ENCODE measurements at regions not wholly inside any gene's neighbourhood (a gene's known extent, or its start where the extent isn't known, plus 50 kb on each side); places are given as distances from the start of the nearest gene placed in this dataset.

DNA sequence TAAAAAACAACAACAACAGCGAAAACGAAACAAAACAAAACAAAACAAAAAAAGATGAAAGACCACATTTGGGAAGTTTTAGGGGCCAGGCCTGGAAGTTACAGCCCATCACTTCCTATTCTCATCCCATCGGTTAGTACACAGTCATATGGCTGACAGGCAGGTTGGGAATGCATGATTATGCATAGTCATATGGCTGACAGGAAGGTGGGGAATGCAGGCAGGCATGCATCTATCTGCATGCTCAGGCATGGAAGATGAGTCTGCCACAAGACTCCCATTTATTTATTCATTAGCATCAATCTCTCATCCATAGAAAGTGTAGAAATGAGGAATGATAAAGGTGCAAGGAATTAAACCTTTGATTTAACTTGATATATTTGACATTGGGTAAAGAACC lies 325.3 kb upstream of the MEX3C start:
- no peaks in the 10 kb centered on the region for H3K36me3 Mint-ChIP-seq (ENCODE audit: low read depth)
- H3K27ac Mint-ChIP-seq: no peak overlapping the region
- H3K4me3 Mint-ChIP-seq: no peak overlapping the region
- no peaks in the 10 kb centered on the region for H3K27me3 Mint-ChIP-seq (ENCODE audit: low read depth)
- H3K4me1 Mint-ChIP-seq (ENCODE audit: low read depth): no peaks in the 10 kb centered on the region
- H3K9me3 Mint-ChIP-seq: no peaks in the 10 kb centered on the region

DNA sequence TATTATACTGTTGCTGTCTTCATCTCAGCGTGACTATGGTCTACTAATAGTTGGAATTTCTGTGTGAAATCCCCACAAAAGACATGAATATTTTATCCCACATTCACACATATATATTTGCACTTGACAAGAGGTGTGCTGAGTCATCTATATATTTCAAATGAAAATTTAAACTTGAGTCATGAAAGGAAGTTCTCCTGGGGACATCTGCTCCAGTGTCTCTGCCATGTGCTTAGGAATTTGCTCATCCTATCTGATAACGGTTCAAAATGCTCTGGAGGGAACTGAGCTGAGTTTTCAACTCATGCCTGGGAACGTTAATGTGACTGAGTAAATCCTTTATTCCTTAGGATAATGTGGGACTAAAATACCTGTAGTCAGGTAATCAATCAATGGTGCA lies 326.2 kb upstream of the MEX3C start:
- Mint-ChIP-seq H3K36me3 (ENCODE audit: low read depth) (no peaks in the 10 kb centered on the region), H3K4me1 (ENCODE audit: low read depth) (no peaks in the 10 kb centered on the region), H3K4me3 (no peak overlapping the region), H3K27me3 (ENCODE audit: low read depth) (no peaks in the 10 kb centered on the region), H3K9me3 (no peaks in the 10 kb centered on the region), H3K27ac (no peak overlapping the region)

DNA sequence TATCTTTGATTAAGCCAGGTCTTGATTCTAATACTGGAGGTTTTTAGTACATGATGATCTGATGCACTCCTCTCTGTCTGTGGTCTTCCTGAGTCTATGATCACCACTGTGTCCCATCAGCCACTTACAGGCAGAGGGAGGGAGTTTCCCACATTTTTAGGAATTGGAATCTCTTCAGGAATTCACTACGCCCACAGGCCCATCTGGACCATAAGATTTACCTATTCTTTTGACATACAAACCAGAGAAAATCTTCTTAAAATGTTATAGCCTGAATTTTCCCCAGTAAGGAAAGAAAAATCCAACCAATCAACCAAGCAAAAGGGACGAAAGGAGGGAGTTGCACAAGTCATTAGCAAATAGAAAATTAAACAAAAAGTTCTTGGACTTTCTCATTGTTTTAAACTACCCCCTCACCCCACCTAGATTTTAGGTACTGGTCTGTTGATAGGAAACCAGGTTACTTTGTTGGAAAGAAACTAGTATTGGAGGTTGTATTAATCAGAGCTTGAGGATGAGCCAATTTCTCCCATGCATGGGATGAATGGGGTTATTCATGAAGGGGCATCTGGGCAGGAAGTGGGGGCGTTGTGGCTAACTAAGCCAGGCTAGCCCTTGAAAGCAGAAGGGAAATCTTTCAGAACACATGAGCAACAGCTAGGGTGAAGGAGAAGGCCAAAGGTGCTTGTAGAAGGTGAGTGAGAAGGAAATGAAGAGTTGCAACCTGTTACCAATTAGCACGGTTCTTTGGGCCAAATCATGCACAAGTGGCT lies 328.2 kb upstream of the MEX3C start:
- H3K36me3 Mint-ChIP-seq (ENCODE audit: low read depth): no peaks in the 10 kb centered on the region
- no peaks in the 10 kb centered on the region for H3K9me3 Mint-ChIP-seq
- H3K27me3 Mint-ChIP-seq (ENCODE audit: low read depth): no peaks in the 10 kb centered on the region
- H3K4me1 Mint-ChIP-seq (ENCODE audit: low read depth): no peaks in the 10 kb centered on the region
- no peak overlapping the region for H3K27ac Mint-ChIP-seq
- no peak overlapping the region for H3K4me3 Mint-ChIP-seq

DNA sequence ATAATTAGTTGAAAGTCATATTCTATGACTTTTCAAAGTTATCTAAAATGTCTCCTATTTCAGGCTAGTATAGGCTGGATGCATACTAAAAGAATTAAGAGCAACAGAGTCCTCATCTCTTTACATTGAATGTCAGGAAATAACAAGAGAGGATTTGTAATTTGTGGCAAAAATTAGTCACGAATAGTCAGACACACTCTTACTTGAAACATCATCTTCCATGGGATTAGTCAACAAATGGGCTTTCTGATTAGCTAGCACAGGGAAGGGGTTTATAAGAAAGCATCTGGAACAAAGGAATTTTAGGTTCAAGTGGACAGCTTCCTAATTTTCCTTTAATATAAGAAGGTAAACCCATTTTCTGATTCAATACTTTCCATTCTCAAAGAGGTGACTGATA lies 330.3 kb upstream of the MEX3C start:
- Mint-ChIP-seq H3K27ac (no peak overlapping the region), H3K4me1 (ENCODE audit: low read depth) (no peaks in the 10 kb centered on the region), H3K4me3 (no peak overlapping the region), H3K27me3 (ENCODE audit: low read depth) (no peaks in the 10 kb centered on the region), H3K9me3 (no peaks in the 10 kb centered on the region), H3K36me3 (ENCODE audit: low read depth) (no peaks in the 10 kb centered on the region)

DNA sequence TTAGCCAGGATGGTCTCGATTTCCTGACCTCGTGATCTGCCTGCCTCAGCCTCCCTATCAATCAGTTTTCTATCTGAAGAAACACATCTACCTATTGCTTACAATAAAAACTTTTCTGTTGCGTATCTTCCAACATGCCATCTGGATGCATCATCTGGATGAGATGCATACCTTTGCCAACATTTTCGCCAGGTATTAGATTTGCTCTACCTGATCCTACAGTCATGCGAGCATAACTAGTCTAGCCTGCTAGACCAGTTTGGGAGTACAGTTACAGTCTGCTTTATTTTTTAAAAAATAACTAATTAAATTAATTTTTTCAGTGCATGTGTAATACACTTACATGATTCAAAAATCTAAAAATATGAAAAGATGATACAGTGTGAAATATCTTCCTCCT lies 334.0 kb upstream of the MEX3C start:
- Mint-ChIP-seq H3K27ac (no peak overlapping the region), H3K36me3 (ENCODE audit: low read depth) (no peaks in the 10 kb centered on the region), H3K27me3 (ENCODE audit: low read depth) (no peaks in the 10 kb centered on the region), H3K4me1 (ENCODE audit: low read depth) (no peaks in the 10 kb centered on the region), H3K4me3 (no peak overlapping the region), H3K9me3 (no peaks in the 10 kb centered on the region)

DNA sequence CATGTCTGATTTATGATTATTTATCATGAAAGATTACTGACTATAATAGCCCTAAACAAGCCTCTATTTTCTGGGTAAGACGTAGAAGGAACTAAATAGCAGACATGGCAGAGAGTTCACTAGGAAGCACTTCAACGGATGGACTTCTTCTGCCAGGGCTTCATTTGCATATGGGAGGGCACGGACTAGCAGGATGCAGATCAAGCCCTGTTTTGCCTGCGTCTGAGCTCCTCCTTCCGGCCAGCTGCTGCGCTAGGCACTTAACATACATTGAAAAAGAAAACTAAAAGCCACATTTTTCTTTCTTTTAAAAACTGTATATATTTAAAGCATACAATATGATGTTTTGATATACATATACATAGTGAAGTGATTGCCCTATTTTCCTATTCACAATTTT lies 340.0 kb upstream of the MEX3C start:
- Mint-ChIP-seq H3K27ac (no peak overlapping the region), H3K9me3 (no peaks in the 10 kb centered on the region), H3K27me3 (ENCODE audit: low read depth) (no peaks in the 10 kb centered on the region), H3K4me3 (no peak overlapping the region), H3K36me3 (ENCODE audit: low read depth) (no peaks in the 10 kb centered on the region), H3K4me1 (ENCODE audit: low read depth) (no peaks in the 10 kb centered on the region)

DNA sequence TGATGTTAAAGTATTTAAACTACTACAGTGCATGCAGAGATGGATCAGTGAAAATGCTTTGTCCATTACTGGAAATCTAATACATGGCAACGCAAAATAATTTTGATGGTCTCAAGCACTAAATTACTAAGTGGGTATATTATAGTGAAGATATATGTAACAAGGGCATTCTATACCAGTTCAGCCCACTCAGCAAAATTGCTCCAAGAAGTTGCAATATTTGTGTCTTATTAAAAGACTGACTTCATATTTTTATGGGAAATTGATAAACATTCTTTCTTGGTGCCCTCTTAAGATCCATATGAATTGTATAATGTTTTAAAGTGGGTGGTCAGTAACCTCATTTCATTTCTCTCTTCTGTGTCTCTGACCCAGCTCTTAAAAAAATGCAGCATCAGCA lies 343.1 kb upstream of the MEX3C start:
- Mint-ChIP-seq H3K27me3 (ENCODE audit: low read depth) (no peaks in the 10 kb centered on the region), H3K4me1 (ENCODE audit: low read depth) (no peaks in the 10 kb centered on the region), H3K4me3 (no peak overlapping the region), H3K36me3 (ENCODE audit: low read depth) (no peaks in the 10 kb centered on the region), H3K9me3 (no peaks in the 10 kb centered on the region), H3K27ac (no peak overlapping the region)

DNA sequence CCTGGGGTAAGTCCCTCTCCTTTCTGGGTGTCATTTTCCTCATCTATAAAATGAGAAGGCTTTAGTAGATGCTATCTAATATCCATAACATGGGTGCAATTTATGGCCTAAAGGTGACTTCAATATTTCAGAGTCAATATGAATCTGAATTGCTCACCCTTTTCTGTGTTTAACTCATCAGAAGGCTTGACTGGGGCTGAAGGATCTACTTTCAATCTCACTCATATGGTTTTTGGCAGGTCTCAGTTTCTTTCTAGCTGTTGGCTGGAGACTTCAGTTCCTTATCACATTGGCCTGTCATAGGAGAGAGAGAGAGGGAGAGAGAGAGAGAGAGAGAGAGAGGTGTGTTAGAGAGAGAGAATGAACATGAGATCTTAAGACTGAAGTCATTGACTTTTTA lies 343.7 kb upstream of the MEX3C start:
- Mint-ChIP-seq H3K36me3 (ENCODE audit: low read depth) (no peaks in the 10 kb centered on the region), H3K27me3 (ENCODE audit: low read depth) (no peaks in the 10 kb centered on the region), H3K9me3 (no peaks in the 10 kb centered on the region), H3K4me1 (ENCODE audit: low read depth) (no peaks in the 10 kb centered on the region), H3K27ac (no peak overlapping the region), H3K4me3 (no peak overlapping the region)

DNA sequence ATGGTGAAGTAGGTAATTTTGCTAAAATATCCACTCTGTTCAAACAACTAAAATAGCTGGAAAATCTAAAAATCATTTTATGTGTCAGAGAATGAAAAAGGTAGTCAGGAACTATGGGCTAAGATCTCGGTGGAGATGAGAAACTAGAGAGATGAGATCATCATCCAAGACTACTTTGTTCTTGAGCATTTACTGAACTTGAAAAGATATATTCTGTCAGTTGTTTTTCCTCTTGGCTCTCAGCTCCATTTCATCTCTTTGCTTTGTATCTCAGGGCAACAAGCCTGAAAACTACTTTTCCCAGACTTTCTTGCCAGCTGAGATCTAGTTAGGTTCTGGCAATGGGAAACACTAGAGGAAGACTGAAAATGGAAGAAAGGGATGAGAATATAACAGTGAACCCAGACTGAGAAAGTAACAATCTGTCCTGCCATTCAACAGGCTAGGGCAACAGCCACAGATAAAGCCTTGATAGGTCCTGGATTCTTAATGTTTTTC lies 346.2 kb upstream of the MEX3C start:
- Mint-ChIP-seq H3K36me3 (ENCODE audit: low read depth) (no peaks in the 10 kb centered on the region), H3K27me3 (ENCODE audit: low read depth) (no peaks in the 10 kb centered on the region), H3K9me3 (no peaks in the 10 kb centered on the region), H3K4me1 (ENCODE audit: low read depth) (no peaks in the 10 kb centered on the region), H3K27ac (no peak overlapping the region), H3K4me3 (no peak overlapping the region)

DNA sequence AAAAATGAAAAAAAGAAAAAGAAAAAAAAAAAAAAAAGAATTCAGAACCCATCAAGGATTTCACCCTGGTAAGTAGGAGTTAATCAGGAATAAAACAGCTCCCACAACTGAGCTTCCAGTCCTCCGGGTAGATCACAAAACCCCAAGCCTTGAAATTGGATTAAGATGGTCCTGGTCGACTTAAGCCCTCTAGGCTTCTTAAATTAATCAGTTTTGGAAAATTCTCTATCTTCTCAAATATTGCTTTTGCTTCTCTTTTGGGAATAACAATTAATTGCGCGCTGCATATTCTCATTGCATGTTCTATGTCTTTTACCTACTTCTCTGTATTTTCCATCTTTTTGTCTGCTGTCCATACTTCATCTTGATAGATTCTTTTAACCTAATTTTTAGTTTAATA lies 348.0 kb upstream of the MEX3C start:
- no peak overlapping the region for H3K4me3 Mint-ChIP-seq
- H3K36me3 Mint-ChIP-seq (ENCODE audit: low read depth): no peaks in the 10 kb centered on the region
- H3K27me3 Mint-ChIP-seq (ENCODE audit: low read depth): no peaks in the 10 kb centered on the region
- no peak overlapping the region for H3K27ac Mint-ChIP-seq
- H3K9me3 Mint-ChIP-seq: no peaks in the 10 kb centered on the region
- H3K4me1 Mint-ChIP-seq (ENCODE audit: low read depth): no peaks in the 10 kb centered on the region

DNA sequence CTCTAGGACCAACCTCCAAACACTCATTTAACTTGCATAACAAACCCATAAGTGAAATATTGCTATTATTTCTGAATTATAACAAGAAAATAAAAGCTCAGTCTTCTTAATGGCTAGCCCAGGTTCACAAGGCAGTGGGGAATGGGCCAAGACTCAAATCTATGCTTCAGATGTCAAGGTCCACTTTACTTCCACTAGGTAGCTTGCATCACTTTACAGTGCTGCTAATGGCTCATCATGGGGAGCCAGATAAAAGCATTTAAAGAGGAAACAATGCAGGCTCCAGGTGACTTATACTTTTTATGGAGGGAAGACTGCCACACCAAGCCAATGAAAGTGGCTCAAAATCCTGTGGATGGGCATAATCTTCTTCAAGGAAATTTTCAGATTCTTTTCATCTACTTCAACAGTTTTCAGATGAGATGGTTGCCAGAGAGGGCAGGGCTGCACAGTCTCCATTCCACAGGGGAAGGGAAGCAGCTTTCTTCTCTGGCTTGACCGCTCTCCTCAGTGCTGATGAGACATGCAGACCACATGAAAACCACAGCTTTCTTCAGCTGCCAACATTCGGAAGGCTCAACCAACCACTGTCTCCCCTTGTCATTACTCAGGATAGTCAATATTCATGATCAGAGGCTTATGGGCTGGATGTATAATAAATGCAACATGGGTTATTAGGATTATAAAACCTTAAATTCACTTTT lies 361.9 kb upstream of the MEX3C start:
- peaks cover 2% of the 10 kb centered on the region for H3K9me3 Mint-ChIP-seq

DNA sequence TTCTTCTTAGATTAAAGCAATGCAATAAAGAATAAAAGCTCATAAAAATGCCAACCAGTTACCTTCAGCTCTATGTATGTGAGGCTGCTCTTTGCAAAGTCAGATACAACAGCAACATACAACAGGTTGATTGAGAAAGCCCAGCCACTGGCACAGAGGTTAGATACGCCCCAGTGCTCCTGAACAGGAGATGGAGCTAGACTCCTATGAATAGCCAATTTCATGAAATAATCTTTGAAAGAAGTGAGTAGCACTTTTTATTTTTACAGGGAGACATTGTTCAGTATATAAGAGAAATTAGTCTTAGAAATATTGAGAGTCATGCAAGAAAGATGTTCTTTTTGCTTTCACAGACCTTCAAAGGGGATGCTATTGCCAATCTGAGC lies 362.4 kb upstream of the MEX3C start:
- Mint-ChIP-seq H3K27ac (no peak overlapping the region), H3K9me3 (no peaks in the 10 kb centered on the region), H3K27me3 (ENCODE audit: low read depth) (no peaks in the 10 kb centered on the region), H3K4me1 (ENCODE audit: low read depth) (no peaks in the 10 kb centered on the region), H3K36me3 (ENCODE audit: low read depth) (no peaks in the 10 kb centered on the region), H3K4me3 (no peak overlapping the region)

More for the DNA sequence above, 361.9 kb upstream of the MEX3C start:
- H3K36me3 Mint-ChIP-seq (ENCODE audit: low read depth): no peaks in the 10 kb centered on the region
- H3K27ac Mint-ChIP-seq: no peak overlapping the region
- no peaks in the 10 kb centered on the region for H3K27me3 Mint-ChIP-seq (ENCODE audit: low read depth)
- no peak overlapping the region for H3K4me3 Mint-ChIP-seq
- no peaks in the 10 kb centered on the region for H3K4me1 Mint-ChIP-seq (ENCODE audit: low read depth)

DNA sequence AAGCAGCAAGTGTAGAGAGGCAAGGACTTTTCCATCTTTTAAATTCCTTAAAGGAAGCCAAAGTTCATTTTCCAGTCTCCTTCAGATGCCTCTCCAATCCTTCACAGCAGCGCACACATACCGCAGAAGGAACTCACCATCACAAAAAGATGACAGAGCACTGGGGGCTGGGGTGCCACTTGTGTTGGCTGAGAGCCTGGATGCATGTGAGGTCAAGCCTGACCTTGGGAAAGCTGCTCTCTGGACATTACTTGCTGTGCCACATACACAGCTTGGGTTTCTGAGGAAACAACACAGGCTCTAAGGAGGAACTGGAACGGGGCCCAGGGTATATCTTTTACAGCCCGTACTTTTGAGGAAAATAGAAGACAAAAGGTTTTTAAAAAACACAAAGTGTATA lies 364.3 kb upstream of the MEX3C start:
- H3K27ac Mint-ChIP-seq: no peak overlapping the region
- H3K4me1 Mint-ChIP-seq (ENCODE audit: low read depth): no peaks in the 10 kb centered on the region
- no peaks in the 10 kb centered on the region for H3K36me3 Mint-ChIP-seq (ENCODE audit: low read depth)
- no peaks in the 10 kb centered on the region for H3K9me3 Mint-ChIP-seq
- no peak overlapping the region for H3K4me3 Mint-ChIP-seq
- no peaks in the 10 kb centered on the region for H3K27me3 Mint-ChIP-seq (ENCODE audit: low read depth)

DNA sequence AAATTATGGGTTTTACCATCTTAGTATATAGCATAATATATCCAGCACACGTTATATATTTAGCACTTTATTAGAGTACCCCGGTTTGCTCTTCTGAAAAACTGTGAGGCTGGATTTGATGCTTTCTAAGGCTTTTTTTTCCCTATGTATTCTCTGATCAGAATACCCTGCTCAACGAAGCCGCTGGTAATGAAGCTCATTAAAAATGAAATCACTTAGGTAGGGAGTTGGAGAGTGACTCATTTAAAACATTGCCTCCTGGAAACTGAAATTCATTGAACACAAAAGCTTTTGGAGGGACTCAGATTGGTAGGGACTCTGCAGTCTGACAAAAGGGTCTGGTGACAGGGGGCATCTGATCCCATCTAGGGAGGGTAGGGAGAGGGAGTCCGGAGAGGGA lies 365.4 kb upstream of the MEX3C start:
- no peaks in the 10 kb centered on the region for H3K27me3 Mint-ChIP-seq (ENCODE audit: low read depth)
- no peaks in the 10 kb centered on the region for H3K4me1 Mint-ChIP-seq (ENCODE audit: low read depth)
- H3K9me3 Mint-ChIP-seq: no peaks in the 10 kb centered on the region
- no peaks in the 10 kb centered on the region for H3K36me3 Mint-ChIP-seq (ENCODE audit: low read depth)
- no peak overlapping the region for H3K27ac Mint-ChIP-seq
- H3K4me3 Mint-ChIP-seq: no peak overlapping the region

DNA sequence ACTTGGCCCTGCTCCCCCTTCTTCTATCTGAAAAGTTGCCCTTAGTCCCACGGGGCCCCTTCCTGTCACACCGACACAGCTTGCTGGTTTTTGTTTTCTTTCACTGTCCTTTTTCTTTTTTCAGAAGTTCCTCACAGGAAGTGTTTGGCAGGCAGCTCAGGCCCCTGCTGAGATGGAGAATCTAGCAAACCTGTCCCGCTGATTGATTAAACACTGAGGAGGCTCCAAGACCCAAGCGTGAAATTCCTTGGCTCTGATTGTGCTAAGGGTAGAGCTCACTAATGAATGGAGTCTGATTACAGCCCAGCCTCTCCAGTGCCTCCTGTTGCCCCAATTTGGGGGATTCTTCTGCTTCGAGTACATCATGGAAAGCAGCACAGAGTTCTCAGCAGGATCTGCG lies 365.9 kb upstream of the MEX3C start:
- H3K9me3 Mint-ChIP-seq: no peaks in the 10 kb centered on the region
- H3K27me3 Mint-ChIP-seq (ENCODE audit: low read depth): no peaks in the 10 kb centered on the region
- no peaks in the 10 kb centered on the region for H3K4me1 Mint-ChIP-seq (ENCODE audit: low read depth)
- no peak overlapping the region for H3K27ac Mint-ChIP-seq
- no peaks in the 10 kb centered on the region for H3K36me3 Mint-ChIP-seq (ENCODE audit: low read depth)
- H3K4me3 Mint-ChIP-seq: no peak overlapping the region
